Common myeloid progenitor, CD34-positive (primary cell): ENCODE measurements at regions not wholly inside any gene's neighbourhood (a gene's known extent, or its start where the extent isn't known, plus 50 kb on each side); places are given as distances from the start of the nearest gene placed in this dataset.

Source experiments
- CTCF ChIA-PET: fragments of 350-600 bp; sonication (Branson Sonifier 250); formaldehyde crosslinking; loops from one replicate; lab custom pipeline; 2021; ENCODE audit warnings: antibody characterized with exemption; lab: Charles Lee
- POLR2A ChIA-PET: fragments of 350-600 bp; sonication (Branson Sonifier 250); formaldehyde crosslinking; loops from one replicate; lab custom pipeline; 2021; ENCODE audit warnings: antibody characterized with exemption; lab: Charles Lee
- DNase-seq, 3 donors: peaks; one replicate each; pipeline versions ENCODE4 v3.0.0 to v3.0.0-alpha.2; 2013
- H3K27ac ChIP-seq, 2 experiments: 1 replicate in 1 of 2; 2 replicates in 1 of 2; pipeline ENCODE4 v1.7.0; 2013; ENCODE audit warnings: inconsistent platforms in 2 of 2, low read length in 2 of 2, mild to moderate bottlenecking in 2 of 2, low read depth in 1 of 2, moderate library complexity in 1 of 2; ENCODE audit not compliant: severe bottlenecking in 2 of 2, insufficient read depth in 1 of 2, poor library complexity in 1 of 2
- H3K27me3 ChIP-seq, 5 experiments: replicated peaks in 2 of 5; 1 replicate in 3 of 5; 2 replicates in 2 of 5; pipeline versions ENCODE4 v1.6.1 to v1.7.0; 2013; ENCODE audit warnings: low read length in 4 of 5, mild to moderate bottlenecking in 2 of 5, moderate library complexity in 2 of 5, inconsistent platforms in 1 of 5; ENCODE audit not compliant: insufficient read depth in 5 of 5, control insufficient read depth in 4 of 5
- H3K36me3 ChIP-seq, 4 experiments: 1 replicate in 2 of 4; 2 replicates in 2 of 4; pipeline versions ENCODE4 v1.6.1 to v1.7.0; 2013; ENCODE audit warnings: low read length in 3 of 4, control low read depth in 1 of 4, mild to moderate bottlenecking in 1 of 4; ENCODE audit not compliant: control insufficient read depth in 4 of 4, insufficient read depth in 4 of 4
- H3K4me1 ChIP-seq, 4 experiments: 1 replicate in 3 of 4; 2 replicates in 1 of 4; pipeline versions ENCODE4 v1.6.1 to v1.7.1; 2013; ENCODE audit warnings: low read length in 3 of 4, mild to moderate bottlenecking in 3 of 4, control low read depth in 1 of 4, inconsistent platforms in 1 of 4, moderate library complexity in 1 of 4; ENCODE audit not compliant: control insufficient read depth in 4 of 4, insufficient read depth in 4 of 4; ENCODE audit errors: control extremely low read depth in 1 of 4
- H3K4me3 ChIP-seq, 7 experiments: 1 replicate in 4 of 7; 2 replicates in 3 of 7; pipeline versions ENCODE4 v1.5.1 to v1.7.0; 2013; ENCODE audit warnings: mild to moderate bottlenecking in 7 of 7, low read length in 6 of 7, moderate library complexity in 6 of 7, inconsistent platforms in 2 of 7, low read depth in 2 of 7, control low read depth in 1 of 7; ENCODE audit not compliant: insufficient read depth in 4 of 7, control insufficient read depth in 1 of 7; ENCODE audit errors: extremely low read depth in 1 of 7
- H3K9me3 ChIP-seq, 5 experiments: 1 replicate in 4 of 5; 2 replicates in 1 of 5; pipeline versions ENCODE4 v1.6.1 to v1.7.1; 2013; ENCODE audit warnings: low read length in 4 of 5, mild to moderate bottlenecking in 2 of 5, inconsistent platforms in 1 of 5, low read depth in 1 of 5, moderate library complexity in 1 of 5; ENCODE audit not compliant: control insufficient read depth in 4 of 5, insufficient read depth in 2 of 5; ENCODE audit errors: control extremely low read depth in 1 of 5
- WGBS: methylation state at CpG from one replicate; pipeline ENCODE4 v1.1.5; 2013; ENCODE audit not compliant: insufficient coverage; 5-methylcytosine and 5-hydroxymethylcytosine counted together

GRCh38 chr13:26989957-26990713 lies 181.5 kb downstream of the USP12 start:
- ChIA-PET CTCF (interaction anchor here (0.6 to 8.8 kb wide), 8 partner anchors 42 to 1704 kb away, joined by 3 to 181 read pairs (median 4); no protein-coding TSS in a partner anchor), POLR2A (interaction anchor here (0.7 kb wide), 2 partner anchors 18 to 22 kb away, joined by 3 to 5 read pairs; no protein-coding TSS in a partner anchor)
- DNase-seq: no peak
- Histone ChIP-seq H3K4me3 (no peak overlapping the region), H3K27me3 (no peaks in the 10 kb centered on the region), H3K27ac (no peak overlapping the region), H3K4me1 (peaks cover 0 to under 1% (median under 1%) of the 10 kb centered on the region in 4 experiments), H3K36me3 (no peaks in the 10 kb centered on the region), H3K9me3 (no peaks in the 10 kb centered on the region)
- 87% methylated on average over 15 of the region's 16 CpGs for WGBS

GRCh38 chr13:26989261-26989956 lies 182.2 kb downstream of the USP12 start:
- Histone ChIP-seq H3K36me3 (no peaks in the 10 kb centered on the region), H3K4me3 (no peak overlapping the region), H3K27me3 (no peaks in the 10 kb centered on the region), H3K9me3 (no peaks in the 10 kb centered on the region), H3K4me1 (peaks cover 4 to 8% (median 7%) of the 10 kb centered on the region in 4 experiments), H3K27ac (no peak overlapping the region)
- ChIA-PET POLR2A (interaction anchor here (0.7 kb wide), 2 partner anchors 17 to 21 kb away, joined by 3 to 5 read pairs; no protein-coding TSS in a partner anchor), CTCF (interaction anchor here (0.6 to 11.0 kb wide), 10 partner anchors 20 to 1705 kb away, joined by 3 to 181 read pairs (median 4); no protein-coding TSS in a partner anchor)
- no peak for DNase-seq
- WGBS: 90% methylated on average over 9 of the region's 15 CpGs

- no peak for DNase-seq
- Histone ChIP-seq H3K27ac (no peak overlapping the region), H3K9me3 (no peaks in the 10 kb centered on the region), H3K36me3 (no peaks in the 10 kb centered on the region), H3K27me3 (no peaks in the 10 kb centered on the region), H3K4me1 (peaks cover 13 to 20% (median 19%) of the 10 kb centered on the region in 4 experiments), H3K4me3 (no peak overlapping the region)
- ChIA-PET CTCF (interaction anchor here (0.9 to 11.0 kb wide), 12 partner anchors 13 to 840 kb away, joined by 3 to 181 read pairs (median 4); no protein-coding TSS in a partner anchor), POLR2A (no interaction called here)
- 91% methylated on average over 4 of the region's 6 CpGs for WGBS
Measured at GRCh38 chr13:26988059-26988769, 183.4 kb downstream of the USP12 start.

GRCh38 chr13:26987486-26988013 lies 184.1 kb downstream of the USP12 start:
- Histone ChIP-seq H3K27me3 (no peaks in the 10 kb centered on the region), H3K27ac (no peak overlapping the region), H3K4me1 (peaks cover 15 to 26% (median 23%) of the 10 kb centered on the region in 4 experiments), H3K4me3 (no peak overlapping the region), H3K36me3 (no peaks in the 10 kb centered on the region), H3K9me3 (no peaks in the 10 kb centered on the region)
- DNase-seq: no peak
- WGBS: 91% methylated on average over 9 of the region's 10 CpGs
- CTCF ChIA-PET: interaction anchor here (1.0 to 11.0 kb wide), 10 partner anchors 14 to 840 kb away, joined by 3 to 181 read pairs (median 27); no protein-coding TSS in a partner anchor
- POLR2A ChIA-PET: no interaction called here

- Histone ChIP-seq H3K4me3 (no peak overlapping the region), H3K9me3 (no peaks in the 10 kb centered on the region), H3K27ac (no peak overlapping the region), H3K36me3 (no peaks in the 10 kb centered on the region), H3K27me3 (no peaks in the 10 kb centered on the region), H3K4me1 (peaks cover 16 to 48% (median 31%) of the 10 kb centered on the region in 4 experiments)
- peak; percentile 81 to 91 (median 87) for DNase-seq
- 0% methylated on average over 4 of the region's 6 CpGs for WGBS
- CTCF ChIA-PET: interaction anchor here (0.8 to 11.0 kb wide), 42 partner anchors 8 to 999 kb away, joined by 3 to 181 read pairs (median 5); partner anchors contain the start of genes RASL11A and RPL21
- POLR2A ChIA-PET: interaction anchor here (0.6 kb wide), 2 partner anchors 368 to 374 kb away, joined by 3 read pairs; no protein-coding TSS in a partner anchor
Measured at GRCh38 chr13:26985285-26985878, 186.2 kb downstream of the USP12 start.

GRCh38 chr13:26984337-26984736 lies 187.3 kb downstream of the USP12 start:
- DNase-seq: no peak
- CTCF ChIA-PET: interaction anchor here (0.8 to 11.0 kb wide), 23 partner anchors 8 to 842 kb away, joined by 3 to 181 read pairs (median 7); partner anchors contain the start of genes RASL11A and RPL21
- Histone ChIP-seq H3K9me3 (no peaks in the 10 kb centered on the region), H3K4me3 (peak overlapping the region in 1 of 7 experiments; percentile 70), H3K27me3 (no peaks in the 10 kb centered on the region), H3K4me1 (peaks cover 16 to 57% (median 36%) of the 10 kb centered on the region in 4 experiments), H3K27ac (peak overlapping the region; percentile 96 to 98), H3K36me3 (no peaks in the 10 kb centered on the region)
- POLR2A ChIA-PET: no interaction called here
- WGBS: 93% methylated on average over 3 of the region's 4 CpGs
